Spleen (tissue), 11 donors: ENCODE measurements at regions not wholly inside any gene's neighbourhood (a gene's known extent, or its start where the extent isn't known, plus 50 kb on each side); places are given as distances from the start of the nearest gene placed in this dataset.

Source experiments
- DNase-seq: peaks from one replicate; pipeline ENCODE4 v3.0.0-alpha.2; 2020
- H3K27ac ChIP-seq, 8 donors: fragments of 200-600 bp; sonication (generic) in 7 of 8; 1 replicate in 4 of 8; 2 replicates in 4 of 8; pipeline versions ENCODE4 v1.5.0 to v1.8.0; 2016 to 2021; ENCODE audit warnings: inconsistent platforms in 4 of 8, mild to moderate bottlenecking in 4 of 8, moderate library complexity in 1 of 8
- H3K27me3 ChIP-seq, 7 donors: fragments of 200-600 bp; sonication (generic) in 6 of 7; replicated peaks in 1 of 7; 1 replicate in 4 of 7; 2 replicates in 3 of 7; pipeline versions ENCODE4 v1.5.0 to v1.8.0; 2016 to 2021; ENCODE audit warnings: inconsistent platforms in 3 of 7, mild to moderate bottlenecking in 1 of 7
- H3K36me3 ChIP-seq, 6 donors: fragments of 200-600 bp; sonication (generic) in 5 of 6; 1 replicate in 4 of 6; 2 replicates in 2 of 6; pipeline versions ENCODE4 v1.5.0 to v1.8.0; 2016 to 2021; ENCODE audit warnings: inconsistent platforms in 2 of 6
- H3K4me1 ChIP-seq, 6 donors: fragments of 200-600 bp; sonication (generic) in 5 of 6; 1 replicate in 3 of 6; 2 replicates in 3 of 6; pipeline versions ENCODE4 v1.5.0 to v1.8.0; 2016 to 2021; ENCODE audit warnings: inconsistent platforms in 3 of 6
- H3K4me3 ChIP-seq, 8 donors: fragments of 200-600 bp; sonication (generic) in 7 of 8; 1 replicate in 4 of 8; 2 replicates in 4 of 8; pipeline versions ENCODE4 v1.5.0 to v1.8.0; 2016 to 2021; ENCODE audit warnings: inconsistent platforms in 4 of 8, mild to moderate bottlenecking in 4 of 8, moderate library complexity in 2 of 8
- H3K9me3 ChIP-seq, 8 donors: fragments of 200-600 bp; sonication (generic) in 7 of 8; 1 replicate in 4 of 8; 2 replicates in 4 of 8; pipeline versions ENCODE4 v1.5.0 to v1.8.0; 2016 to 2021; ENCODE audit warnings: inconsistent platforms in 4 of 8
- POLR2A ChIP-seq, 3 donors: fragments of 450-650 bp; IDR thresholded peaks; one replicate each; pipeline ENCODE4 v1.5.1; 2017; ENCODE audit warnings: antibody characterized with exemption in 3 of 3, mild to moderate bottlenecking in 1 of 3
- POLR2AphosphoS5 ChIP-seq, 3 donors: sonication (generic); formaldehyde crosslinking; IDR thresholded peaks; one replicate each; pipeline ENCODE4 v1.5.1; 2017; ENCODE audit warnings: antibody characterized with exemption in 3 of 3
- WGBS, 5 donors: extraction: QIAGEN DNeasy Blood & Tissue Kit in 3 of 5; methylation state at CpG; one replicate each; pipeline versions ENCODE4 v1.1.5 to v1.1.7; 2013 to 2018; 5-methylcytosine and 5-hydroxymethylcytosine counted together
- intact Hi-C: fragments of 100-400 bp; cut with DNase I; formaldehyde crosslinking; loops from one replicate; pipeline ENCODE4 v1.15.0; 2023; ENCODE audit warnings: low total_unique reads
- TF ChIP-seq, protein P1 (sequence below), 11 experiments: fragments of 200-600 bp in 7 of 11; fragments of 450-650 bp in 4 of 11; sonication (generic) in 4 of 11; IDR thresholded peaks in 8 of 11; conservative IDR thresholded peaks in 3 of 11; 1 replicate in 7 of 11; 2 replicates in 4 of 11; pipeline versions ENCODE4 v1.4.0 to v1.8.0; 2016 to 2021; ENCODE audit warnings: antibody characterized with exemption in 11 of 11, inconsistent platforms in 4 of 11, mild to moderate bottlenecking in 1 of 11
- donor health status: healthy with polysubstance abuse.
- donor health status: DM: no; HTN: no; CAD: no; lungs with moderate emphysema.
- donor health status: DM: no; HTN: no; CAD: no.
- donor health status: Bipolar disorder and iron deficiency.
- donor health status: healthy.
- donor health status: DM: no; HTN: no; CAD: no.
- donor health status: DM: yes; HTN: yes; CAD: no.

DNA sequence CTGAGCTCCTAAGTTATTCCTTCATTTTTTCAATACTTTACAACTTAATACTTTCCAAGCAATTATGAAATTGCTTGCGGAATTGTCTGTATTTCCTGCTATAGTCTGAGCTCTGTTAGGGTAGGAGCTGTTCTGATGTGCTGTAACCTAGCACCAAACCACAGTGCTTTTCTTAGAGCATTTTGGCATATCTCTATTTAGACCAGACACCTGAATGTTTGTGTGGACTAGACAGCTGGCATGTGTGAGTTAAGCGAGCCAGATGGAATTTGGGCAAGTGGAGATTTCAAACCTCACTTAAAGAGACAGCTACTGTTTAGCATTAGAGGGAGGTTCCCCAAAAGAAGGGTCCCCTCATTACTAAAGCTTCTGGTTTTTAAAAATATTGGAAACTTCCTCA lies 106.1 kb downstream of the RWDD3 start:
- H3K4me3 ChIP-seq = no peak overlapping the region
- DNase-seq = no peak
- WGBS, 5 donors = 75 to 85% (median 78%) methylated on average over 2 of the region's 2 CpGs
- no peaks in the 10 kb centered on the region for H3K36me3 ChIP-seq
- TF ChIP-seq POLR2A (IDR thresholded peaks at IDR 0.05) = no peak
- TF ChIP-seq, protein P1, sequence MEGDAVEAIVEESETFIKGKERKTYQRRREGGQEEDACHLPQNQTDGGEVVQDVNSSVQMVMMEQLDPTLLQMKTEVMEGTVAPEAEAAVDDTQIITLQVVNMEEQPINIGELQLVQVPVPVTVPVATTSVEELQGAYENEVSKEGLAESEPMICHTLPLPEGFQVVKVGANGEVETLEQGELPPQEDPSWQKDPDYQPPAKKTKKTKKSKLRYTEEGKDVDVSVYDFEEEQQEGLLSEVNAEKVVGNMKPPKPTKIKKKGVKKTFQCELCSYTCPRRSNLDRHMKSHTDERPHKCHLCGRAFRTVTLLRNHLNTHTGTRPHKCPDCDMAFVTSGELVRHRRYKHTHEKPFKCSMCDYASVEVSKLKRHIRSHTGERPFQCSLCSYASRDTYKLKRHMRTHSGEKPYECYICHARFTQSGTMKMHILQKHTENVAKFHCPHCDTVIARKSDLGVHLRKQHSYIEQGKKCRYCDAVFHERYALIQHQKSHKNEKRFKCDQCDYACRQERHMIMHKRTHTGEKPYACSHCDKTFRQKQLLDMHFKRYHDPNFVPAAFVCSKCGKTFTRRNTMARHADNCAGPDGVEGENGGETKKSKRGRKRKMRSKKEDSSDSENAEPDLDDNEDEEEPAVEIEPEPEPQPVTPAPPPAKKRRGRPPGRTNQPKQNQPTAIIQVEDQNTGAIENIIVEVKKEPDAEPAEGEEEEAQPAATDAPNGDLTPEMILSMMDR (IDR thresholded peaks at IDR 0.05 in 8 of 11, conservative IDR thresholded peaks at IDR 0.05 in 3 of 11) = no peak
- no peak for TF ChIP-seq POLR2AphosphoS5 (IDR thresholded peaks at IDR 0.05)
- no peaks in the 10 kb centered on the region for H3K9me3 ChIP-seq
- H3K27me3 ChIP-seq = no peaks in the 10 kb centered on the region
- H3K27ac ChIP-seq = no peak overlapping the region
- H3K4me1 ChIP-seq = no peaks in the 10 kb centered on the region
- intact Hi-C loops = no loop called here

DNA sequence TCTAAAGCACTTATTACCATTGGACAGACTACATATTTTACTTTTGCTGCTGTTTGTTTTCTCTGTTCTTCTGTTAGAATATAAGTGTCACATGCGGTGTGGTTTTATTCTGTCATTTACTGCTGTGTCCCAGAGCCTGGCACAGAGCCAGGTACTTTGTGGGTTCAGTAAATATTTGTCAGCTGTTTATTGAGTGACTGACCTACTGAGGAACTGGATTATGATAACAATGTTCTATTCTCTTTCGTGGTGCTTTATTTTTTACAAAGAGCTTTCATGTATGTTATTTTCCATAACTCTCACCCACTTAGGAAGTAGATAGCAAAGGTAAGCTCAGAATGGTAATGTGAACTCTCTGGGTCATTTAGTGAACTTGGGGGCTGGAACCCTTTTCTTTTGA lies 118.8 kb downstream of the RWDD3 start:
- Histone ChIP-seq H3K4me1 (no peaks in the 10 kb centered on the region), H3K4me3 (no peak overlapping the region), H3K36me3 (no peaks in the 10 kb centered on the region), H3K9me3 (no peaks in the 10 kb centered on the region), H3K27ac (no peak overlapping the region), H3K27me3 (no peaks in the 10 kb centered on the region)
- TF ChIP-seq, protein P1 (IDR thresholded peaks at IDR 0.05 in 8 of 11, conservative IDR thresholded peaks at IDR 0.05 in 3 of 11) = no peak
- TF ChIP-seq POLR2AphosphoS5 (IDR thresholded peaks at IDR 0.05) = no peak
- TF ChIP-seq POLR2A (IDR thresholded peaks at IDR 0.05) = no peak
- intact Hi-C loops = no loop called here
- 19 to 42% (median 29%) methylated on average over 2 of the region's 2 CpGs for WGBS, 5 donors
- DNase-seq = no peak

DNA sequence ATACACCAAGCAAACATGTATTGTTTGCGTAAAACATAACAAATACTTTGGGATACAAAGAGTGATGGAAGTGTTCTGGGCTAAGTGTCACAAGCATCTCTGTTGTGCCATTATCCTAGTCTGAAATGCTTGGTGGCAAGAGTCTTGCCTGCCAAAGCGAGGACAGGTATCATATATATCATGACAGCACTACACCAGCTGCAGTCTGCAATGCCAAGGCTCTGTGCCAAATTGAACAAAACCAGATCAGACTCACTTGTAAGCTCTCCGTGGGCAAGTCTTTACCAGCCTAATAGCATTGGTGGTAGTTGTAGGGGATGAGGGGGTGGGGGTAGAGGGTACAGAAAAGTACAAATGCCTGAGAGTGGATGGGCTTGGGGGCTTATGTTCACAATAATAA lies 119.2 kb downstream of the RWDD3 start:
- H3K9me3 ChIP-seq = no peaks in the 10 kb centered on the region
- no peak overlapping the region for H3K4me3 ChIP-seq
- TF ChIP-seq POLR2AphosphoS5 (IDR thresholded peaks at IDR 0.05) (no peak), POLR2A (IDR thresholded peaks at IDR 0.05) (no peak)
- TF ChIP-seq, protein P1 (IDR thresholded peaks at IDR 0.05 in 8 of 11, conservative IDR thresholded peaks at IDR 0.05 in 3 of 11) = no peak
- DNase-seq = no peak
- 46 to 56% (median 54%) methylated on average over 3 of the region's 3 CpGs for WGBS, 5 donors
- no peaks in the 10 kb centered on the region for H3K27me3 ChIP-seq
- no peaks in the 10 kb centered on the region for H3K4me1 ChIP-seq
- no peaks in the 10 kb centered on the region for H3K36me3 ChIP-seq
- no peak overlapping the region for H3K27ac ChIP-seq
- intact Hi-C loops = no loop called here

DNA sequence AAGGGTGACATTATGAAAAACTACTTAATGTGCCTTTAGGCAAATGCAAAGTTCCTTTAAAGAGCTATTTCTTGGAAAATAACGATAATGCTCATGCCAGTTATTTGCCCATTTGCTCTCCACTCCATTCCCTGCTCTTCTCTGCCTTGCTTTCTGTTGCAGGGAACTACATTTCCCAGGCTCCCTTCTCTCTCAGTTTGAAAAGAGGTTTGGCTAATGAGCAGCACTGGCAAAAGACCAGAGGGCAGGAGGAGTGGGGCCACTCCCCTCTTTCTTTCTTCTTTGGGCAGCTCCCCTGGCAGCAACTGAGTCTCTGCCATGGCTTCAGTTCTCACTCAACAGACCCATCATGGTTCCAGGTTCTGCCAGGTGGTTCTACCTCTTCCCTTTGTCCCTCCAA lies 130.5 kb downstream of the RWDD3 start:
- Histone ChIP-seq H3K27ac (no peak overlapping the region), H3K36me3 (no peaks in the 10 kb centered on the region), H3K4me1 (no peaks in the 10 kb centered on the region), H3K4me3 (no peak overlapping the region), H3K9me3 (no peaks in the 10 kb centered on the region), H3K27me3 (no peaks in the 10 kb centered on the region)
- TF ChIP-seq POLR2A (IDR thresholded peaks at IDR 0.05) (no peak), POLR2AphosphoS5 (IDR thresholded peaks at IDR 0.05) (no peak)
- TF ChIP-seq, protein P1 (IDR thresholded peaks at IDR 0.05 in 8 of 11, conservative IDR thresholded peaks at IDR 0.05 in 3 of 11) = no peak
- WGBS, 5 donors = 59 to 88% (median 78%) methylated on average over 1 of the region's 1 CpG
- intact Hi-C loops = no loop called here
- no peak for DNase-seq
